ENCODE measurements at regions not wholly inside any gene's neighbourhood (a gene's known extent, or its start where the extent isn't known, plus 50 kb on each side); places are given as distances from the start of the nearest gene placed in this dataset.
A peak's percentile ranks its signal among the peaks of the same experiment; 100 is the strongest.

DNA sequence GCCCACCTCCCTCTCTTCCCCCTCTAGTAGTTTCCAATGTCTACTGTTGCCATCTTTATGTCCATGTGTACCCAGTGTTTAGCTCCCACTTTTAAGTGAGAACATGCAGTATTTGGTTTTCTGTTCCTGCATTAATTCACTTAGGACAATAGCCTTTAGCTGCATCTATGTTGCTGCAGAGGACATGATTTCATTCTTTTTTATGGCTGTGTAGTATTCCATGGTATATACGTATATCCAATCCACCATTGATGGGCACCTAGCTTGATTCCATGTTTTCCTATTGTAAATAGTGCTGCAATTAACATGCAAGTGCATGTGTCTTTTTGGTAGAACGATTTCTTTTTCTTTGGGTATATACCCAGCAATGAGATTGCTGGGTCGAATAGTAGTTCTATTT is 170.4 kb downstream of the NOC3L start:
- WGBS, 2 donors = 87 to 91% methylated on average over 3 of the region's 3 CpGs
- H3K4me1 ChIP-seq = peaks cover 0 to 19% (median 8%) of the 10 kb centered on the region in 9 donors
- TF ChIP-seq CTCF (IDR thresholded peaks at IDR 0.05) = no peak
- no peak overlapping the region for H3K27ac ChIP-seq
- DNase-seq (no peak), ATAC-seq (no peak)
- intact Hi-C loops (cut with DNase I) = no loop called here
- H3K9me3 ChIP-seq = no peaks in the 10 kb centered on the region
- no peaks in the 10 kb centered on the region for H3K36me3 ChIP-seq
- no peaks in the 10 kb centered on the region for H3K27me3 ChIP-seq
- no peak overlapping the region for H3K4me3 ChIP-seq

GRCh38 chr10:94192974-94193373 is 169.8 kb downstream of the NOC3L start:
- intact Hi-C loops (cut with DNase I) = no loop called here
- H3K27ac ChIP-seq = no peak overlapping the region
- ATAC-seq (no peak), DNase-seq (no peak)
- H3K4me1 ChIP-seq = peaks cover 0 to 19% (median 8%) of the 10 kb centered on the region in 9 donors
- no peak overlapping the region for H3K4me3 ChIP-seq
- H3K9me3 ChIP-seq = no peaks in the 10 kb centered on the region
- H3K27me3 ChIP-seq = no peaks in the 10 kb centered on the region
- WGBS, 2 donors = 84 to 89% methylated on average over 1 of the region's 1 CpG
- no peak for TF ChIP-seq CTCF (IDR thresholded peaks at IDR 0.05)
- no peaks in the 10 kb centered on the region for H3K36me3 ChIP-seq

GRCh38 chr10:94193466-94193924 is 169.2 kb downstream of the NOC3L start:
- H3K9me3 ChIP-seq = no peaks in the 10 kb centered on the region
- 38 to 53% methylated on average over 4 of the region's 4 CpGs for WGBS, 2 donors
- H3K27me3 ChIP-seq = no peaks in the 10 kb centered on the region
- H3K4me1 ChIP-seq = peaks cover 0 to 19% (median 8%) of the 10 kb centered on the region in 9 donors
- ATAC-seq (peak in 3 of 8 donors; percentile 20 to 37 (median 24)), DNase-seq (no peak)
- intact Hi-C loops (cut with DNase I) = no loop called here
- no peak overlapping the region for H3K4me3 ChIP-seq
- no peak overlapping the region for H3K27ac ChIP-seq
- no peak for TF ChIP-seq CTCF (IDR thresholded peaks at IDR 0.05)
- H3K36me3 ChIP-seq = no peaks in the 10 kb centered on the region

DNA sequence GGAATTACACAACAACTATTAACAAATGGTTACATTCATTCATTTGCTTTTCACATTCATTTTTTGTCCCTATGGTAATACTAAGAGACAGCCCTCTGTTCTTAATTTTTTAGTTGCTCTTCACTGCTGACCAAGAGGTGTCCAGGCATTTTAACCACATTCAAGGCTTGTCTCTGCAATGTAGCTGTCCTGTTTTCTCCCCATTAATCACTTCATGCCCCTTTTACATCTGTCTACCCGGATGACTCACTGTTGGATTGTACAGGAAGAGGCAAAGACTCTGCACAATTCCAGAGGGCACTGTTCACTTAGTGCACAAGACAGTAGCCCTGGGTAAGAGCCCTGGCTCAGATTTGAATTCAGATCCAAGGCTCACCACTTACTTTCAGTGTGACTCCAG is 168.5 kb downstream of the NOC3L start:
- Histone ChIP-seq H3K4me1 (peaks cover 0 to 19% (median 8%) of the 10 kb centered on the region in 9 donors), H3K27me3 (no peaks in the 10 kb centered on the region), H3K27ac (no peak overlapping the region), H3K36me3 (no peaks in the 10 kb centered on the region), H3K4me3 (no peak overlapping the region), H3K9me3 (no peaks in the 10 kb centered on the region)
- 52 to 78% methylated on average over 1 of the region's 1 CpG for WGBS, 2 donors
- no peak for TF ChIP-seq CTCF (IDR thresholded peaks at IDR 0.05)
- DNase-seq (no peak), ATAC-seq (no peak)
- intact Hi-C loops (cut with DNase I) = no loop called here
